NCI-H2227 (cell line): ENCODE measurements at regions not wholly inside any gene's neighbourhood (a gene's known extent, or its start where the extent isn't known, plus 50 kb on each side); places are given as distances from the start of the nearest gene placed in this dataset.
"Not testable (repeated sequence)": the region's sequence is repeated elsewhere in the genome, so short reads cannot be mapped to it uniquely, and the experiment has no call there.

Experiments
- DNase-seq: peaks from one replicate; lab custom pipeline; 2025; ENCODE audit not compliant: unreplicated experiment; lab: John Stamatoyannopoulos, UW

DNA sequence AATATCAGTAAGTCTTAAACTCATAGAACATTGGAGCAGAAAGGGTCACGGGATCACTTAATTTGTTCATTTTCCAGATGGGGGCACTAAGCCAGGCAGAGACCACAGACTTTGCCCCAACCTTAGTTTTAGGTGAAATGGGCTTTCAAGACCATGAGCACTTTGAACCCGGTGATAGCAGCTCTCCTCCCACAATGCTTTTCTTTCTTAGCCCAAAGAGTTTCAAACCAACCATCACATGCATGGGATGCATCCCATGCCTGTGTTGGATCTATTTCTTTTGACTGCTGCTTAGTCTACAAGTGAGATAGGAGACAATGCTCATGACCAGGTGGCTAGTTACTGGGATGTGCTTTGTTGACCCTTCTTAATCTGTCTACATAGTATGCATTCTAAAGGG lies 240.6 kb downstream of the NUF2 start:
- no peak for DNase-seq

DNA sequence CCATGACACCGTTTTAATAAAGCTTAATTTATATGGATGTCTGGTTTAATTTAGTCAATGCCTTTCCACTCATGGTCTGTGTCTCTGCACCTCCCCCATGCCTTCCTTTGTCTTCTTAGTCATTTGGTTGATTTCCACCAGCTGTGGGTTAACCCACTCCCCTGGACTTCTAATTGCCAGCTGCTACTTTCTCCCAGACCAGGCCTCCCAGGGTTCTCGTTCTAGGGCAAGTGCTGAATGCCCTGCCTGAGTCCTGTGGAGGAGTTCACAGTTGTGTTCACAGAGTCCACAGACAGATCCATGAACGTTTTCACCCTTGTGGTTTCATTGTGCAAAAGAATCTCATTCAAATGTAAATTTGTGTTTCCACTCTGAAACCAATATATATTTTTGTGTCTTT lies 243.4 kb downstream of the NUF2 start:
- DNase-seq: no peak

DNA sequence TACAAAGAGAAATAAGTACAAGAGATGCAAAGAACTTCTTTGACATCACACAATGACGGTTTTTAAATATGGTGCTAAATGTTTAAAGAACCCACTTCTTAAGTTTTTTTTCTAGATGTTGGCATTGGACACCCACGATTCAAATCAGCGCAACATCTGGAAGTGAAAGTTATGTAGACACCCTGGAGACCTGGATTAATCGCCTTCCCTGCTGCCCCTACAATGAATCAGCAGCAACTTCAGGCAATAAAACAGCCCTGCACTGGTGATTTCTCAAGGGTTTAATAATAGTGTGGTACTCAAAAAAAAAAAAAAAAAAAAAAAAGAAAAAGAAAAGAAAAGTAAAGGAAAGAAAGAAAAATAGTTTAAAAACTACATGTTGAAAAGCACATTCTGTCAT lies 248.3 kb downstream of the NUF2 start:
- DNase-seq: no peak

DNA sequence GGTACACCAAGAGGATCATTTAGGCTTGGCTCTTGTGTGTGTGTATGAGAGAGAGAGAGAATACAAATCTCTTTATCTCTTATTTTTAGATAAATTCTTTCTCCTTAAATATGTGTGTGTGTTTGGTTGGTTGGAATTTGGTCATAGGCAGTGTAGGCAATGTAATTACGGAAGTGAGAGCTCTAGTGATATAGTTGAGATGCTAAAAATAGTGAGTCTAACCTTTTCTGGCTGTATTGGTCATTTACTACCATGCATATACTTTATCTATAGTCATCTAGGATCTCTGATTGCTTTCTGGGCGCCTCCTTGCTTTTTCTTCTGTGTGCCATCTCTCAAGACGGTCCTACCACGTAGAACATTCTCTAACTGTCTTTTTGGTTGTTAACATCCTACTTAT lies 250.2 kb downstream of the NUF2 start:
- DNase-seq: no peak

DNA sequence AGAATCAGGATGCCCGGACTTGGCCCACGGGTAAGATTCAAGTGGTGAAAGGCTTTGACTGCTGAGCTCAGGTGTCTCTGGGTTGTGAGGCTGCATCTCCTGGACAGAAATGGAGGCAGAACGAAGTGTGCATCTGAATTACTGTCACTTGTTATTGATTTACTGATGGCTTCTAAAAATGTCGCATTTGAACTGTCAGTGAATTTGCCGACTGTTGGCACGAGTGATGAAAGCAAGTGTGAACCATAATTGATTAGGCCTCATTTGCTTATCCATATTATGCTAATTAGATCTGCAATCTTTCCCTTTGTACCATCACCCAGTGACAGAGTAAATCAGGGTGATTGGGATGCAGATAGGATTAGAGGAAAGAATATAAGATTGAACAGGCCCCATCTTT lies 252.4 kb downstream of the NUF2 start:
- no peak for DNase-seq

DNA sequence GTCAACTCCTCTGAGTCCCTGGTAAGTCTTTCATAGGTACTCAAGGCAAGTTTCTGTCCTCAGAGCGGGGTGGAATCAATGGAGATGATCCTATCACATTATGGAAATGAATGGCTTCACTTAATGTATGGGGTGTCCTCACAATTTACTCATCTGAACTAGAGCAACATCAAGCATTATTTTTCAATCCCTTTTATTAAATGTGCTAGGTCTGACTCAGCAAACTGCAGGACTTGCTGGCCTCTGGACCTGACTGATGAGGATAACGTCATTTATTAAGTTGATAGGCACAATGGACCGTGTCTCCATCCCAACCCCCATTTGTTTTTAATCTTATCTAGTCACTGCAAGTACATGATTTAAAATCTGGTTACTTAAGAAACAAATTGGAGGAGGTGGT lies 259.2 kb downstream of the NUF2 start:
- no peak for DNase-seq

DNA sequence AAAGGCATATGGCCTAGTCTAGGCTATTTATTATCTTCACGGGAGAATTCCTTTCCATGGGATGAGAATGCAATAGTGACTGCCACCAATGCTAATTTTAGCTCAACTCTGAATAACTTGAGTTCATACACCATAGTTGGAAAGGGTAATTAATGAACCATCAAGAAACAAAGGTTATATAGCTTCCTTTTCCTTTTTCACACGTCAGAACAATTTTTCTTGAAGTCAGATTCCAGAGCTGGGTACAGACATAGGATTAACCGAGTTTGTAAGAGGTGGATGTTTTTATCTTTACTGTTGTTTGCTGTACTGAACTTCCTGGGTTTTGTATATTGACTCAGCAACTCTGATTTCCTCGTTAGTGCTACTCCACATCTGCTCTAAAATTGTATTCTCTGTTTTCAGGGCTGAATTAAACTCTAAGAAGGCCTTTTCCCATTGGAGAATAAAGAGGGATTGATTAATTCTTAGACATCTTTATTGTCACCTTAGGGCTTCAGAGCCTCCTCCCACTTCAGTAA lies 262.0 kb downstream of the NUF2 start:
- DNase-seq: no peak

DNA sequence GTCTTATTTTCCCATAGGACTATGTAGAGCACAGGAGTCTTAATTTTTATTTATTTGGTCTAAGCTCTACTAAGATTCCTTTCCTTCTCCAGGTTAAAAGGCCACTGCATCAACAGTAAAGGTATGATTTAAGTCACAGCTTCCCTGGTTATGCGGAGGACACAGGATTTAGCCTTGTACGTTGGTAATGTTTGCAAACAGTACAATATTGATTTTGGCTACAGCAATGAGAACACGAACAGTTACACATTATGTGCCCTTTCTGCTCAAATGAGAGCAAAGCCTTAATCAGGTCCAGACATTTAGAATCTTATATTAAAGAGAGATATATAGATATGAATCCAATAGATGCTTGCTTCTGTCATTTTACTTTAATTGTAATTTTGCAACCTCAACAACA lies 264.0 kb downstream of the NUF2 start:
- DNase-seq: no peak

DNA sequence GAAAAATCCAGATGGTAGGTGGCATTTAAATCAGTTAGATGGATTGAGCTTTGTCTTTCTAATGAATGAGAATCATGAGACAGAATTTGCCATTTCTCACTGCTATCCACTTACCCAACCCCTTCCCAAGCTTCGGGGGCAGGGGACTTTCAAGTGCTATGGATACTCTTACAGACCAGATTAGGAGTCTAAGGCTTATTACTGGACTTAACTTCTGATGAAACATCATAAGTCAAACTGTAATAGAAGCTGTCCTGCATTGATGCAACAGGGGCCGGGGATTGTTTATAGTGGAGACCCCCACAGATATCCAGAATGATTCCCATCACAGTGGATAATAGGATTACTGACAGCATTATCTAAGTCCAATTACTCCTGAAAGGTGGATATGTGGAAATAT lies 267.0 kb downstream of the NUF2 start:
- DNase-seq: no peak

DNA sequence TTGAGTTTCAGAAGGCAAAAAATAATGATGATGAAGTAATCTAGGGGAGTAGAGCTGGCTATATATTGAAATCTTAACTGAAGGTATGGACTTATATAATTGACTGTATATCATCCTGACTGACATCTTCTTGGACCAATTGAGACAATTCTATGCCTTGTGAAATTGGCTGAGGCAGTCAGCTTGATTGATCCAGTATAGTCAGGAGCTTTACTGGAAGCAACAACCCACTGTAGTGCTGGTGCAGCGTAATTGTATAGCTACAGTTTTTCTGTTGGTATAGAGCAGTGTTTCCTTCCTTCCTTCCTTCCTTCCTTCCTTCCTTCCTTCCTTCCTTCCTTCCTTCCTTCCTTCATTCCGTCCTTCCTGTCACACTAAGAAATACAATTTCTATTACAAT lies 268.0 kb downstream of the NUF2 start:
- DNase-seq: no peak

DNA sequence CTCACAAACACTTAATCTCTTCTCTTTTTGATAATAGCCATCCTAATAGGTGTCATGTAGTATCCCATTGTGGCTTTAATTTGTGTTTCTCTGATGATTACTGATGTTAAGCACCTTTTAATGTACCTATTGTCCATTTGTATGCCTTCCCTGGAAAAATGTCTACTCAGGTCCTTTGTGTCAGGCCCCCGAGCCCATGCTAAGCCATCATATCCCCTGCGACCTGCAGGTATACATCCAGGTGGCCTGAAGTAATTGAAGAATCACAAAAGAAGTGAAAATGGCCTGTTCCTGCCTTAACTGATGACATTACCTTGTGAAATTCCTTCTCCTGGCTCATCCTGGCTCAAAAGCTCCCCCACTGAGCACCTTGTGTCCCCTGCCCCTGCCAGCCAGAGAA lies 269.4 kb downstream of the NUF2 start:
- DNase-seq: not testable (repeated sequence)

DNA sequence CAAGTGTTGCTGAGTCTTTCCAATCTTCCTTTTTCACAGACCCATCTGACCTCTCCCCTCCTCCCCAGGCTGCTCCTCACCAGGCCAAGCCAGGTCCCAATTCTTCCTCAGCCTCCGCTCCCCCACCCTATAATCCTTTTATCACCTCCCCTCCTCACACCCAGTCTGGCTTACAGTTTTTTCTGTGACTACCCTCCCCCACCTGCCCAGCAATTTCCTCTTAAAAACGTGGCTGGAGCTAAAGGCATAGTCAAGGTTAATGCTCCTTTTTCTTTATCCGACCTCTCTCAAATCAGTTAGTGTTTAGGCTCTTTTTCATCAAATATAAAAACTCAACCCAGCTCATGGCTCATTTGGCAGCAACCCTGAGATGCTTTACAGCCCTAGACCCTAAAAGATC lies 270.9 kb downstream of the NUF2 start:
- DNase-seq: not testable (repeated sequence)

DNA sequence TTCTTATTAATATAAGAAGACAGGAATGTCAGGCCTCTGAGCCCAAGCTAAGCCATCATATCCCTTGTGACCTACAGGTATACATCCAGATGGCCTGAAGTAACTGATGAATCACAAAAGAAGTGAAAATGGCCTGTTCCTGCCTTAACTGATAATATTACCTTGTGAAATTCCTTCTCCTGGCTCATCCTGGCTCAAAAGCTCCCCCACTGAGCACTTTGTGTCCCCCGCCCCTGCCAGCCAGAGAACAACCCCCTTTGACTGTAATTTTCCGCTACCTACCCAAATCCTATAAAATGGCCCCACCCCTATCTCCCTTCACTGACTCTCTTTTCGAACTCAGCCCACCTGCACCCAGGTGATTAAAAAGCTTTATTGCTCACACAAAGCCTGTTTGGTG lies 274.4 kb downstream of the NUF2 start:
- DNase-seq: not testable (repeated sequence)

DNA sequence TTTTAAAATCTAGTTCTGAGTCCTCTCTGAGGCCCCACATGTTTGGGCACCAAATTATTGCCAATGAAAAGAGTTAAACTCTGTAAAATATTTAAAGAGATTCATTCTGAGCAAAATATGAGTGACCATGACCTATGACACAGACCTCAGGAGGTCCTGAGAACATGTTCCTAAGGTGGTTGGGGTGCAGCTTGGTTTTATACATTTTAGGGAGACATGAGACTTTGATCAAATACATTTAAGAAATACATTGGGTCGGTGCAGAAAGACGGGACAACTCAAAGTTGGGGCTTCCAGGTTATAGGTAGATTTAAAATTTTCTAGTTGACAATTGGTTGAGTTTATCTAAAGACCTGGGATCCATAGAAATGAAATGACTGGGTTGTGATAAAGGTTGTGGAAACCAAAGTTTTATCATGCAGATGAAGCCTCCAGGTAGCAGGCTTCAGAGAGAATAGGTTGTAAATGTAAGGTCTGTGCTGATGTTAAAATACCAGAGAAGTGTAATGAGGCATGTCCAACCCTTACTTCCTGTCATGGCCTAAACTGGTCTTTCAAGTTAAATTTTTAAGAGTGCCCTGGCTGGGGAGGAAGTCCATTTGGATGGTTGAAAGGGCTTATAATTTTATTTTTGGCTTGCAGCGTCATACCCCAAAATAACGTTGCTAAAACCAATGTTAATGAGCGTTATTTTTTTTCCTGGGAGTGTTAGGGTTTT lies 274.9 kb downstream of the NUF2 start:
- no peak for DNase-seq

DNA sequence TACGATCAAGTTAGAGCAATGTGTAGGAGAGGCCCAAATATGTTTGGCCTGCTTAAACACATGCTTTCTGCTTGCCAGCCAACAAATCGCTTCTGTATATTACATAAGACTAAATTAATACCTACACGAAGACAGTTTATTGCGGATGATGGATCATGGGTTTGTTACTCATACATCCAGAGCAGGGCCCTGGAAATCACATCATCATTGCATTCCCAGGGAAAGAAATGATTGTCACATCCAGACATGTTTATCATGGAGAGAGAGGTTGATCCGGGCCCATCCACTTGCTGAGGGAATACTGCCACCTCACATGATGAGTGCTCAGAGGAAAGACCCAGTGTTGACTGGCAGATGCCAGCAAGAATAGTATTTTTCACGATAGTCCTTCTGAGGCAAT lies 282.6 kb downstream of the NUF2 start:
- DNase-seq: no peak

DNA sequence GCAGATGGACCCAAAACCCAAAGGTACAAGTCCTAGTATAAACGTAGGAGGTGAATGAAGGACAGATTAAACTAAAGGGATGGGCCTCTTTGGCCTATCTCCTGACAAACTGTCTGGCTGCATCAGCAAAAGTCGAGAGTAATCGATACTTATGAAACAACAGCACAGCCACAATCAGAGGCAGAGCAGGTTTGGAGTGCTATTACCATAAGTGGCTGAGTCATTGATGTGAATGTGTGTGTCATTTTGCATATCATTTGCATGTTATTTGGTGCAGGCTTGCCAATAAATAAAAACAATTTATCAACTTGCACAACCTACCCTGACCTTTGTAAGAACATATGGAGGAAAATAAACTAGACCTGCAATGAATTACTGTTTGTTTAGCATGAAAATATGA lies 283.1 kb downstream of the NUF2 start:
- DNase-seq: no peak

DNA sequence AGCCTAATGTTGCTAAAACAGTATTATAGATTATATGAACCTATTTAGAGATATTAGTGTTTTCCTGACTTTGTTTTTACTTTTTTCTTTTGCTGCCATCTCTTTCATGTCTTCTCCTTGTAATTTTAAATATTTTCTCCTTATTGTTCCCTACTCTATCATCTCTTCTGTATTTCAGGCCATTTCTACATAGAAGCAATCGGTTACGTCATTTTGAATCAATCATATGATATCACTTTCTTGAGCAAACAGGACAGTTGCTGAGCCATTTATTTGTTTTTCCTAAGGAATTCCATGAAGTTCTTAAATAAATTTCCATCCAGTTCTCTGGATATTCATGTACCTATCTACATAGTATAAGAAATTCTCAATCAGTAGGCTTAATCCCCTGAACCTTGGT lies 287.2 kb downstream of the NUF2 start:
- no peak for DNase-seq

DNA sequence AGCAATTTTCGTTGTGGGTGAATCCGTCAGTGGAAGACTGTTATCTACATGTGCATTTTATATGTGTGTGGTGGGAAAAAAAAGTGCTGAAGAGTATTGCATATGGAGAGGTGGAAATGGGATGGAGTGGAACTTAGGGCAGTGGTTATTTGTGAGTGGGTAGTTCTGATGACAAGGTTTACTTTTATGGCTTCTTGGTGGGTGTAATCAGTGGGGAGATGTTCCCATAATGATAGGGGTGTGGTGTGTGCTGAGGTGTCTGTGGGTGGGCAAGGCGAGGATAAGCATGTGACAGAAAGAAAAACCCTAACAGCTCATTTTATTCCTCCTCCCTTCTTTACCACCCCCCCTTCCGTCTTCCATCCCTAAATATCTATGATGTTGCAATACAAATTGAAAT lies 288.1 kb downstream of the NUF2 start:
- DNase-seq: no peak

DNA sequence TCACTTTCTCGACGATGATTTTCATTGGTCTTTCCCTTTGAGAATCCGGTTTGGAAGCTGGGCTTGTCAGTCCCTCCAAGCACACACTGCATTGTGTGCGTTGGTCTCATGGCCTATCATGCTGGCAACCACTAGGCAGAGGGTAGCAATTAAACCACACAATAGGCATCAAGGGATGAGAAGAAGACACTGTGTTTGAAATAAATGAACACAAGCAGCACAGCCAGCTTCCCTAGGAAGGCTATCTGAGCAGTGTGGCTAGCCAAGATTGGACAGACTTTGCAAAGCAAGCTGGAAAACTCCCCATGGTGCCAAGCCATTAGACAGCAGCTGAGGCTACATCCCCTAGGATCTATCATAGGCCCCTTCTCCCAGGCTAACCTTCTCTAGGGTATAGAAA lies 288.7 kb downstream of the NUF2 start:
- peak; percentile 95 for DNase-seq

DNA sequence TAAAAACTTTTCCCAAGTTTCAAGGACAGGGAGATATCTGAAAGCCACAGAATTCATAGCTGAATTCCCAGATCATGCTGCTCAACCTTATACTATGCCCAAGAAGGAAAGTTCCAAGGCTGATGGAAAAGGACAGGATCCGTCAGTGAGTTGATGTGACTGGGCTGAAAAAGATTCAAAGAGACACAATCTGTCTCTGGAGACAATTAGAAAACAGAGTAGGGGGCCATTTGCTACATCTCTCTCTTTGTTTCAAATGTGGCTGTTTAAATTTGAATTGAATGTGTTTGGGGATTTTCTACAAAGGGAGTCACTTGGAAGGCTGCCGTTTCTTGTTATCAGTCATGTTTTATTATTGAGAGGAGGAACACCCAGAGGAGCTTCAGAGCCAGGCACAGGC lies 292.6 kb downstream of the NUF2 start:
- no peak for DNase-seq

DNA sequence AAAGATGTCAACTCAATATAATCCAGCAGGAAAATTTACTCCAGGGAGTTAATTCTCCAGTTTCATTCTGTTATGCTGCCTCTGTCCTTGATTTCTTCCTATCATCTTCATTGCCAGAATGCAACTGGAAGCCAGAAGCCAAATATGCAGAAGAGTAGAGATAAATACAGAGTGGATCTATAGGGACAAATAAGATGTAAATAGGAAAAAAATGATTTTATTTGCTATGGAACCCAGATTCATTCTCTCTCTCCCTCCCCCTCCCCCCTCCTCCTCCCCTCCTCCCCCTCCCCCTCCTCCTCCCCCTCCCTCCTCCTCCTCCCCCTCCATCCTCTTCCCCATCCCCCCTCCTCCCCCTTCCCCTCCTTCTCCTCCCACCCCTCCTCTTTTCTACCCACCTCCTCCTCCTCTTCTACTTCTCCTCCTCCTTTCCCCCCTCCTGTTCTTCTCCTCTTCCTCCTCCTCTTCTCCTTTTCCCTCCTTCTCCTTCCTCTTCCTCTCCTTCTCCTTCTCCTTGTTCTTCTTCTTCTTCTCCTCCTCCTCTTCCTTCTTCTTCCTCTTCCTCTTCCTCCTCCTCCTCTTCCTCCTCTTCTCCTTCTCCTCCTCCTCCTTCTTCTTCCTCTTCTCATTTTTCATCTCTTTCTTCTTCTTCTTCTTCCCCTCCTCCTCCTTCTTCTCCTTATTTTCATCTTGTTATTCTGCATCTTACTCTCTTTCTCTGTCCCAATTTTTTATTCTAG lies 306.4 kb downstream of the NUF2 start:
- no peak for DNase-seq

DNA sequence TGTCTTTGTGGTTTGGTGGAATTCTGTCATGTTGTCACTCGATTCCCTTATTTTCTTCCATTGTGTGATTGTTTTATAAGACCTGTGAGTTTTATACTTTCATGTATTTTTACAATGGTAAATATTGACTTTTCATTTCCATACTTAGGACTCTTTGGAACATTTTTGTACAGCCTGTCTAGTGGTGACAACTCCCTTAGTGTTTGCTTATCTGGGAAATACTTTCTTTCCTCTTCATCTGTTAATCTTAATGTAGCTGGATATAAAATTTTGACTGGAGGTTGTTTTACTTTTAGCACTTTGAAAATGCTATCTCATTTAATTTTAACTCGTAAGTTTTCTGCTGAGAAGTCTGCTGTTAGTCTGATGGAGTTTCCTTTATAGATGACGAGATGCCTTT lies 310.5 kb downstream of the NUF2 start:
- no peak for DNase-seq

DNA sequence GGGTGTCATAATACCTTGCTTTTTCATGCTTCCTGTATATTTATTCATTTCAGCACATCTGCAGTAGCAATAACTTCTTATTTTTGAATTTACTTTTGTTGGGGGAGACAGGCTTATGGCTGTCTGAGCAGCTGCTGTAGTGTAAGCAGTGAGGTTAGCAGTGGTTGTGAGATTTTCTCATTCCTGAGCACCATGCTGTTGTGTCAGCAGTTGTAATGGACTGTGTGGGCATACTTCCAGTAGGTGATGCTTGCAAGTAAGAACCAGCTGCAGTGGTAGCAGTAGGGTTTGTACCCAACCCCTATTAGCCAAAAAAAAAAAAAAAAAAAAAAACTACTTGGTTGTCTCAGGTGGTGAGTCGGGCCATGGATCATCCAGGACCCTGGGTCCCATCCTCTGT lies 311.6 kb downstream of the NUF2 start:
- no peak for DNase-seq
